ENCODE measurements at regions not wholly inside any gene's neighbourhood (a gene's known extent, or its start where the extent isn't known, plus 50 kb on each side); places are given as distances from the start of the nearest gene placed in this dataset.
"Not testable (repeated sequence)": the region's sequence is repeated elsewhere in the genome, so short reads cannot be mapped to it uniquely, and the experiment has no call there.

DNA sequence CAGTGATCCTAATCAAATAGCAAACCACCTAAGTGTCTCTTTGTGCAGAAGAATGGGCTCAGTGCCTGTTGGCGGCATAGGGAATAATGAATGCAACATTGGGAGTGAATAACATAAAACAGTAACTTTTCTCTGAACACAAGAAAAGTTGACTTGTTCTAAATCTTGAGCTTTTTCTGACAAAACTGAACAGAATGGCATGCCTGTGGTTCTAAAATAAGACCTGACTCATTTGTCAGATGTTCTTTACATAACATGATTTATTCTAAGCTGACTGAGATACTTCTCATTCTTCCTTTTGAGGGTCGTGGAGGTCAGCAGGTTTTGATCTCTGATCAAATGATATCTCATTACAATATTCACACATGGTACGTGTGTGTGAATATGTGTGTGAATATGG is 165.4 kb upstream of the WDR1 start:
- in situ Hi-C loops (cut with MboI; ENCODE audit: low sequenced_read_pairs), result no loop called here

- in situ Hi-C loops (cut with MboI; ENCODE audit: low sequenced_read_pairs), result no loop called here
Measured at GRCh38 chr4:10279261-10279660, 162.7 kb upstream of the WDR1 start.

DNA sequence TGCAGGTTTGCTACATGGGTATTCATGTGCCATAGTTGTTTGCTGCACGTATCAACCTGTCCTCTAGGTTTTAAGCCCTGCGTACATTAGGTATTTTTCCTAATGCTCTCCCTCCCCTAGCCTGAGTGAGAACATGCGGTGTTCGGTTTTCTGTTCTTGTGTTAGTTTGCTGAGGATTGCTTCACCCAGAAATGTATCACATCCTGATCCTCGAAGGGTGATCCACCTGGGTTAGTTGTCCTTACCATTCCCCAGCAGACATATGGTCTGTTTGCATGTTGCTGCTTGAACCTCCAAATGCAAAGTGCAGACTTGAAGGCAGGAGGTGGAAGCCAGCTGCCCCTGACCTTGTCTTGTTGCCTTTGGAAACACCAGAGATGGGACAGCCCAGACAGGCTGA is 161.5 kb upstream of the WDR1 start:
- in situ Hi-C loops (cut with MboI; ENCODE audit: low sequenced_read_pairs), result no loop called here

DNA sequence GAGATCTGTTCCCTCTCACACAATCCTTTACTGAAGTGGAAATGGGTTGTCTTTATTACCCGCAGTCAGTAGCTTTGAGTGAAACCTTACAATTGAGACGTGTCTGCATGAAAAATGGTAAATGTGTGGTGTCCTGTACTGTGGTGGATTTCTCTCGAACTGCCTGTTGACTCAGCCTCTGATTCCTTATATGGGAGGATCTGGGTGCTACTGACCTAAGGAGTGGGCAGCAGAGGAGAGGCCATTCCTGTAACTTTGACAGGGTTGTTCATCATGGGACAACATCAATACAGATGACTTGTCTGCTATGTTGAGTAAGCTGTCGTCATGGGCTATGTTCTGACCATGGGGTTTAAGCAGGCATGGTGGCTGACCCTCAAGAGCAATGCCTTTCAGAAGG is 159.6 kb upstream of the WDR1 start:
- in situ Hi-C loops (cut with MboI; ENCODE audit: low sequenced_read_pairs), result no loop called here

DNA sequence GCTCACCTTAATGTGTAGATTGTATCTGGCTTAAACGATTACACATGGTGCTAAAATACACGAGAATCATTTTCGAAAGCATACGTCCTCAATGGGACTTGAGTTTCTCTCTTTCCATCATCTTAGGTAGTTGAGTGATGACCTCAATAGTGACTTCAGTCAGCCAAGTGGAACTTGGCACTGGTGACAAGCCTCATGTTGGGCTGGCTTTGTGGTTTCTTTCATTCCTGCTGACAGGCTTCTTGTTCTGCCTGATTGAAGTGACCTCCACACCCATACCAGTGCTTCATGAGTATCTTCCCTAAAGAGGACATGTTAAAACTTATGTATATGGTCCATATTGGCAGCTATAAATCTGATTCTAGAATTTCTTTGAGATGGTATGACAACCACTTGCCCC is 159.1 kb upstream of the WDR1 start:
- in situ Hi-C loops (cut with MboI; ENCODE audit: low sequenced_read_pairs), result no loop called here

DNA sequence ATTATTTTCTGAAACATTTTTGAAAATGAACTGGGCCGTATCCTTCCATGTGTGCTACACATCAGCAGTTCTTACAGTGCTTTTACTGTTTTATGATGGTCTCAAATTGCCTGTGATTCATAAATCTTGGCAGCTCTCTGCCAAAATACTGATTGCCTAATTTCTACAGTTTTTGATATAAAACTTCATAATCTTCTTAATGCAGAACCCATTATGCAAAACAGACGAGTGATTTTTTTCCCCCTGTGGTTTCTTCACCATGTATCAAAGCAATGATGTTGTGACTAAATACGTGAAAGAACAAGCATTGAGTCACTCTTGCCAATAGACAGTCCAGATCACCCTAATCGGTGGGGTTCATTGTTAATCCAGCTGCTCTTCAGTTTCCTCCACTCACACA is 156.4 kb upstream of the WDR1 start:
- in situ Hi-C loops (cut with MboI; ENCODE audit: low sequenced_read_pairs), result no loop called here

GRCh38 chr4:10272511-10272910 is 155.9 kb upstream of the WDR1 start:
- in situ Hi-C loops (cut with MboI; ENCODE audit: low sequenced_read_pairs), result no loop called here

- in situ Hi-C loops (cut with MboI; ENCODE audit: low sequenced_read_pairs), result no loop called here
Measured at GRCh38 chr4:10267066-10267465, 150.5 kb upstream of the WDR1 start.

- in situ Hi-C loops (cut with MboI; ENCODE audit: low sequenced_read_pairs), result no loop called here
Measured at GRCh38 chr4:10260777-10261176, 144.2 kb upstream of the WDR1 start.

- in situ Hi-C loops (cut with MboI; ENCODE audit: low sequenced_read_pairs), result no loop called here
Measured at GRCh38 chr4:10259976-10260375, 143.4 kb upstream of the WDR1 start.

- in situ Hi-C loops (cut with MboI; ENCODE audit: low sequenced_read_pairs), result no loop called here
Measured at GRCh38 chr4:10256203-10256602, 139.6 kb upstream of the WDR1 start.

DNA sequence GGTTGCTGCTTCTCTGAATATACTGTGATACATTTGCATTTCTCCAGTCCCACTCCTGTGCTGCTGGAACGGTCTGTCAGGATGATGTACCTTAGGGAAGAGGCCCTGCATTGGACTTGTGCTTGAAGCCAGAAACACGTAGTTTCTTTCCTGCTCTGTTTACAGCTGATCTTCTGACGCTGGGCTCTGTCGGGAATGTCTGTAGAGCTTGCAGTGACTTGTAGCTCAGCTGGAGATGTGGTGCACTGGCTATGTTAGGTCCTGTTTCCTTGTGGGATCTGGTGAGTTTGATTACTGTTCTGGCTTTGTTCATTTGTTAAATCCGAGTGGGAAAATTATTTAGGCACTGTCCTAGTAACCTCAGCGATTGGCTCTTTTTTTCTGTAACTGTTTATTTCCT is 137.2 kb upstream of the WDR1 start:
- in situ Hi-C loops (cut with MboI; ENCODE audit: low sequenced_read_pairs), result no loop called here

- in situ Hi-C loops (cut with MboI; ENCODE audit: low sequenced_read_pairs), result no loop called here
Measured at GRCh38 chr4:10245751-10246150, 129.2 kb upstream of the WDR1 start.

GRCh38 chr4:10243856-10244255 is 127.3 kb upstream of the WDR1 start:
- in situ Hi-C loops (cut with MboI; ENCODE audit: low sequenced_read_pairs), result no loop called here

DNA sequence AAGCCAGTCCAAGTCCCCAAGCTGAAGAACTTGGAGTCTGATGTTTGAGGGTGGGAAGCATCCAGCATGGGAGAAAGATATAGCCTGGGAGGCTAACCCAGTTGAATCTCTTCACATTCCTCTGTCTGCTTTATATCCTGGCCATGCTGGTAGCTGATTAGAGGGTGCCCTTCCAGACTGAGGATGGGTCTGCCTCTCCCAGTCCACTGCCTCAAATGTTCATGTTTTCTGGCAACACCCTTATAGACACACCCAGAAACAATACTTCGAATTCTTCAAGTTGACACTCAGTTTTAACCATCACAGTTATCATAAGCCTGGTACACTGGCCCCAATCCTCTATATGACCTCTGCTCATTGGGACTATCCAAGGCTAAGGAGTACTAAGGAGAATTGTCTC is 124.1 kb upstream of the WDR1 start:
- in situ Hi-C loops (cut with MboI; ENCODE audit: low sequenced_read_pairs), result no loop called here

- in situ Hi-C loops (cut with MboI; ENCODE audit: low sequenced_read_pairs), result no loop called here
Measured at GRCh38 chr4:10239982-10240654, 123.5 kb upstream of the WDR1 start.

- in situ Hi-C loops (cut with MboI; ENCODE audit: low sequenced_read_pairs), result no loop called here
Measured at GRCh38 chr4:10237131-10237530, 120.5 kb upstream of the WDR1 start.

DNA sequence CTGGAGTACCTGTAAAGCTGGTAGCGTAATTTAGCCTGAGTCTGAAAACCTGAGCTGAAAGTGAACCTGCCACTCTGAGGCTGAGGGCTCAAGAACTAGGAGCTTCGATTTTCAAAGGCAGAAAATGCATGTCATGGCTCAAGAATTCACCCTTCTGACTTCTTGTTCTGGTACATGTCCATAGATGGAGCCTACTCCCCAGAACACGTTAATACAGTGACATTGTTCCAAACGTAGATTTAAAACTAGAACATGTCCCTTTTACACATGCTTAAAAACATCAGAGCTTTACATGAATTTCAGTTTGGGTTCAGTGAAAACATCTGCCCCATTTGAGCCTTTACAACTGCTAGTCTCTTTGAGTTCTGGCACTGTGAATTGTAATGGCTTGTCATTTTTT is 115.5 kb upstream of the WDR1 start:
- in situ Hi-C loops (cut with MboI; ENCODE audit: low sequenced_read_pairs), result no loop called here

DNA sequence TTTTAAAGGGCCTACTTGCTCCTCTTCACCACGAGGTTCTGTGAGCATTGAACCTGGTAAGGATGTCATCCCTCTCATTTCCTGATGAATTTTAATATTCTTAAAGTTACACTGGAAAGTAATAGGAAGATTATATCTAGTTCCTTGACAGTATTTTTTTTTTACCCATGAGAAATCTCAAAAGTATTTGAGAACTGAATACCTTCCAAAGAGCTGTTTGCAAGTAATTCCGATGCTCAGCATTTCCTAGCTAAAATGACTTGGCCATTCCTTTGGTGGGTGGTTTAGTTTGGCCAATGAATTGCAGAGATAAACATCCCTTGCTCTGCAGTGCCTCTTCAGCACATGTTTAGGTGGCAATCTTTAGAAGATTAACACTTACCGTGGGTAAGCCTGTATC is 110.2 kb upstream of the WDR1 start:
- in situ Hi-C loops (cut with MboI; ENCODE audit: low sequenced_read_pairs), result no loop called here

DNA sequence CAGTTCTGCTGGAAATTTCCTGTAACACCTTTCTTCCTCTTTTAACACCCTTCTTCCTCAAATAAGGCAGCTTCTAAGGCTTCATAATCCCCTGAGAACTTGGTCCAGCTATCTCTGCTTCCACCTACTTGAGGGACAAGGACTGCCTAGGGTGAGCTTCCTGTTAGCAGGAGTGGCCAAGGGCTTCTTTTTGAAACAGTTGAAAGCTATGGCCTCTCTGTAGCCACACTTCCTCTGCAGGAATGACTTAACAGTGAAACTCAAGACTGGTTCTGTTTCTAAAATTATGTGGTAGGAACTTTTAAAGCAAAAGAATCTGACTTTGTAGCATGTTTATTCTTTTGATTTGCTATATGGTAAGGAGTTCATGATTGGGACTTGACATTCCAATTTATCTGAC is 108.5 kb upstream of the WDR1 start:
- in situ Hi-C loops (cut with MboI; ENCODE audit: low sequenced_read_pairs), result no loop called here

DNA sequence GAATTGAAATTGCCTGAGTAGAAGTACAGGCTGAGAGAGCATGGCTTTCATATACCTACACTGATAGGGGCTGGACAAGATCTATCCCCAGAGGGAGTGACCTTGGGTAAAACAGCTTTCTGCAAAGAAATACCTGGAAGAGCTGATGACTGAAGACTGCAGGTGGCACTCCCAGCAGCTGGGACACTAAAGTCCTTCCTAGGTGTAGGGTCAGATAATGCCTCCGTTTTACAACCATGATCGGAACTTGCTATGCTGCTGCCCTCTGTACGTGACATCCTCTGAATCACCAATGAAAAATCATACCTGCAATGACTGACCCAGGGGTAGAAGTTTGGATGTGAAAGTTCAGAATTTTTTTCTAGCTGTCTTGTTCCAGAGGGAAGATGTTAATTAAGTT is 107.2 kb upstream of the WDR1 start:
- in situ Hi-C loops (cut with MboI; ENCODE audit: low sequenced_read_pairs), result no loop called here

DNA sequence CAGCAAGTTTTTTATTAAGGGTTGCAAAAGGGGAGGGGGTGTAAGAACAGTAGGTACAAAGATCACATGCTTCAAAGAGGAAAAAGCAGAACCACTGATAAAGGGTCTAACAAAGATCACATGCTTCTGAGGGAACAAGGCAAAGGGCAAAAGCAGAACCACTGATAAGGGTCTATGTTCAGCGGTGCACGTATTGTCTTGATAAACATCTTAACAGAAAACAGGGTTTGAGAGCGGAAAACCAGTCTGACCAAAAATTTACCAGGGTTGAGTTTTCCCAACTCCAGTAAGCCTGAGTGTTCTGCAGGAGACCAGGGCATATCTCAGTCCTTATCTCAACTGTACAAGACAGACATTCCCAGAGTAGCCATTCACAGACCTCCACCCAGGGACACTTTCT is 96.9 kb upstream of the WDR1 start:
- in situ Hi-C loops (cut with MboI; ENCODE audit: low sequenced_read_pairs), result not testable (repeated sequence)

- in situ Hi-C loops (cut with MboI; ENCODE audit: low sequenced_read_pairs), result no loop called here
Measured at GRCh38 chr4:10212901-10213300, 96.3 kb upstream of the WDR1 start.

DNA sequence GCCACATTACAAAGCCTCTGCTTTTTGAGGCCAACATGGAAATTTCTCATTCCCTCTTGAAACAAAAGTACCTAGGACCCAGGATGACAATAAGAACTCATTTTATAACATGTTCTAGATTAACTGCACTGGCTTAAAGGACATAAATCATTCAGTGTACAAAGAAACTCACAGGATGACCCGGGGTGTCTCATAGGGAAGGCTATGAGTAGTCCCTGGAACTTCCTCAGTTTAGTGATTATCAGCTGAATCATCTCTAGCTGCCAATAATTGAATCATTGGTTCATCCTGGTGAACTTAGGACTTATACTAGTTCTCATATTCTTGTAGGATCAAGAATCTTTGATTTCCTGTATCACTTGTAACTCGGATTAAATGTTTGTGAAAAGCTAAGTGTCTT is 95.8 kb upstream of the WDR1 start:
- in situ Hi-C loops (cut with MboI; ENCODE audit: low sequenced_read_pairs), result no loop called here
